Keratinocyte (primary cell): ENCODE measurements at regions not wholly inside any gene's neighbourhood (a gene's known extent, or its start where the extent isn't known, plus 50 kb on each side); places are given as distances from the start of the nearest gene placed in this dataset.

Experiments
- DNase-seq: peaks from one replicate; pipeline ENCODE4 v3.0.0-alpha.2; 2011; ENCODE audit warnings: low read depth, missing footprints, low spot score
- FAIRE-seq: peaks from 2 replicates; lab custom pipeline; 2011; peaks lifted over from hg19 to GRCh38; lab: Jason Lieb, UNC
- H2AFZ ChIP-seq: 2 replicates; pipeline ENCODE4 v1.6.0; 2012; ENCODE audit warnings: low read length, control low read depth, inconsistent platforms; ENCODE audit not compliant: control insufficient read depth
- H3K27ac ChIP-seq: 2 replicates; pipeline ENCODE4 v1.5.1; 2011; ENCODE audit warnings: low read length; ENCODE audit not compliant: control insufficient read depth, insufficient read depth
- H3K27me3 ChIP-seq: 3 replicates; pipeline ENCODE4 v1.6.0; 2011; ENCODE audit warnings: low read length; ENCODE audit not compliant: control insufficient read depth, insufficient read depth; ENCODE audit errors: extremely low read depth
- H3K36me3 ChIP-seq, 2 experiments: 2 replicates in 1 of 2; 3 replicates in 1 of 2; pipeline ENCODE4 v1.5.1; 2011; ENCODE audit warnings: low read length in 2 of 2, mild to moderate bottlenecking in 1 of 2; ENCODE audit not compliant: control insufficient read depth in 2 of 2, insufficient read depth in 2 of 2; ENCODE audit errors: extremely low read depth in 1 of 2
- H3K4me1 ChIP-seq: 3 replicates; pipeline ENCODE4 v1.5.1; 2011; ENCODE audit warnings: low read length; ENCODE audit not compliant: control insufficient read depth, insufficient read depth; ENCODE audit errors: extremely low read depth
- H3K4me2 ChIP-seq: 3 replicates; pipeline ENCODE4 v1.6.0; 2011; ENCODE audit warnings: low read depth, low read length; ENCODE audit not compliant: control insufficient read depth, insufficient read depth; ENCODE audit errors: extremely low read depth
- H3K4me3 ChIP-seq, 3 experiments: fragments of 200-600 bp in 1 of 3; sonication (generic) in 1 of 3; 2 replicates in 2 of 3; 3 replicates in 1 of 3; pipeline ENCODE4 v1.5.1; 2011 to 2016; ENCODE audit warnings: low read length in 3 of 3, mild to moderate bottlenecking in 3 of 3, control low read depth in 2 of 3, inconsistent platforms in 1 of 3, low read depth in 1 of 3, mixed read lengths in 1 of 3, mixed run types in 1 of 3, moderate library complexity in 1 of 3; ENCODE audit not compliant: control insufficient read depth in 2 of 3, insufficient read depth in 2 of 3; ENCODE audit errors: extremely low read depth in 1 of 3
- H3K79me2 ChIP-seq: 2 replicates; pipeline ENCODE4 v1.6.0; 2012; ENCODE audit warnings: low read length; ENCODE audit not compliant: control insufficient read depth, insufficient read depth
- H3K9ac ChIP-seq: 3 replicates; pipeline ENCODE4 v1.6.0; 2011; ENCODE audit warnings: low read length; ENCODE audit not compliant: control insufficient read depth, insufficient read depth; ENCODE audit errors: extremely low read depth
- H3K9me1 ChIP-seq: 3 replicates; pipeline ENCODE4 v1.6.0; 2011; ENCODE audit warnings: low read length; ENCODE audit not compliant: control insufficient read depth, insufficient read depth; ENCODE audit errors: extremely low read depth
- H3K9me3 ChIP-seq: 2 replicates; pipeline ENCODE4 v1.5.1; 2012; ENCODE audit warnings: low read depth, low read length; ENCODE audit not compliant: control insufficient read depth
- H4K20me1 ChIP-seq: 3 replicates; pipeline ENCODE4 v1.6.0; 2011; ENCODE audit warnings: low read length; ENCODE audit not compliant: control insufficient read depth, insufficient read depth; ENCODE audit errors: extremely low read depth
- EZH2 ChIP-seq: IDR thresholded peaks from one replicate; pipeline ENCODE4 v1.6.1; 2012; ENCODE audit warnings: inconsistent platforms, mild to moderate bottlenecking, low read length, moderate library complexity
- dilution Hi-C: fragments of 300-500 bp; cut with MboI; formaldehyde crosslinking; loops from one replicate; pipeline ENCODE4 v1.7.0; 2020; ENCODE audit warnings: low sequenced_read_pairs; ENCODE audit not compliant: extremely low pct_ligation_motif_present
- TF ChIP-seq, protein P1 (sequence below), 3 experiments: IDR thresholded peaks in 1 of 3; conservative IDR thresholded peaks in 1 of 3; optimal IDR thresholded peaks in 1 of 3; 2 replicates in 2 of 3; 3 replicates in 1 of 3; pipeline versions ENCODE3 to v1.5.1; 2011; ENCODE audit warnings: low read length in 3 of 3, mild to moderate bottlenecking in 3 of 3, moderate library complexity in 2 of 3, control low read depth in 1 of 3, inconsistent platforms in 1 of 3; ENCODE audit not compliant: insufficient read depth in 2 of 3; ENCODE audit errors: extremely low read depth in 1 of 3

DNA sequence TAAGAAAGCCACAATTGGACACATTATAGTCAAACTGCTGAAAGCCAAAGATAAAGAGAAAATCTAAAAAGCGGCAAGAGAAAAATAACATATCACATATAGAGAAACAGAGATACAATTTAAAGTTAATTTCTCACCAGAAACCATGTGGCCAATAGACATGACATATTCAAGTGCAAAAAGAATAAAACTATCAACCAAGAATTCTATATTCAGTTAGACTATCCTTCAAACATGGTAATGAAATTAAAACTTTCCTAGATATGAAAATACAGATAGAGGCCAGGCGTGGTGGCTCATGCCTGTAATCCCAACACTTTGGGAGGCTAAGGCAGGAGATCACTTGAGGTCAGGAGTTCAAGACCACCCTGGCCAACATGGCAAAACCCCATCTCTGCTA lies 129.1 kb upstream of the RNF32 start:
- Histone ChIP-seq H3K79me2 (no peaks in the 10 kb centered on the region), H3K4me3 (no peak overlapping the region), H2AFZ (no peak overlapping the region), H4K20me1 (no peaks in the 10 kb centered on the region), H3K9me3 (peaks cover 2% of the 10 kb centered on the region), H3K9me1 (no peaks in the 10 kb centered on the region), H3K27me3 (no peaks in the 10 kb centered on the region), H3K9ac (no peak overlapping the region), H3K36me3 (no peaks in the 10 kb centered on the region), H3K4me2 (no peak overlapping the region), H3K4me1 (no peaks in the 10 kb centered on the region), H3K27ac (no peak overlapping the region)
- DNase-seq (no peak), FAIRE-seq (no peak)
- no peak for TF ChIP-seq EZH2
- TF ChIP-seq, protein P1, sequence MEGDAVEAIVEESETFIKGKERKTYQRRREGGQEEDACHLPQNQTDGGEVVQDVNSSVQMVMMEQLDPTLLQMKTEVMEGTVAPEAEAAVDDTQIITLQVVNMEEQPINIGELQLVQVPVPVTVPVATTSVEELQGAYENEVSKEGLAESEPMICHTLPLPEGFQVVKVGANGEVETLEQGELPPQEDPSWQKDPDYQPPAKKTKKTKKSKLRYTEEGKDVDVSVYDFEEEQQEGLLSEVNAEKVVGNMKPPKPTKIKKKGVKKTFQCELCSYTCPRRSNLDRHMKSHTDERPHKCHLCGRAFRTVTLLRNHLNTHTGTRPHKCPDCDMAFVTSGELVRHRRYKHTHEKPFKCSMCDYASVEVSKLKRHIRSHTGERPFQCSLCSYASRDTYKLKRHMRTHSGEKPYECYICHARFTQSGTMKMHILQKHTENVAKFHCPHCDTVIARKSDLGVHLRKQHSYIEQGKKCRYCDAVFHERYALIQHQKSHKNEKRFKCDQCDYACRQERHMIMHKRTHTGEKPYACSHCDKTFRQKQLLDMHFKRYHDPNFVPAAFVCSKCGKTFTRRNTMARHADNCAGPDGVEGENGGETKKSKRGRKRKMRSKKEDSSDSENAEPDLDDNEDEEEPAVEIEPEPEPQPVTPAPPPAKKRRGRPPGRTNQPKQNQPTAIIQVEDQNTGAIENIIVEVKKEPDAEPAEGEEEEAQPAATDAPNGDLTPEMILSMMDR (optimal IDR thresholded peaks at IDR 0.05 in 1 of 3, IDR thresholded peaks at IDR 0.05 in 1 of 3, conservative IDR thresholded peaks at IDR 0.05 in 1 of 3; ENCODE audit: extremely low read depth in 1 of 3, insufficient read depth in 2 of 3, low read length in 3 of 3), result no peak
- dilution Hi-C loops, result no loop called here

GRCh38 chr7:156510966-156511365 lies 129.6 kb upstream of the RNF32 start:
- H3K4me2 ChIP-seq, result no peak overlapping the region
- H3K9me1 ChIP-seq, result no peaks in the 10 kb centered on the region
- no peaks in the 10 kb centered on the region for H3K36me3 ChIP-seq
- no peaks in the 10 kb centered on the region for H3K4me1 ChIP-seq
- no peak overlapping the region for H3K9ac ChIP-seq
- dilution Hi-C loops, result no loop called here
- H3K4me3 ChIP-seq, result no peak overlapping the region
- TF ChIP-seq EZH2, result no peak
- TF ChIP-seq, protein P1 (optimal IDR thresholded peaks at IDR 0.05 in 1 of 3, IDR thresholded peaks at IDR 0.05 in 1 of 3, conservative IDR thresholded peaks at IDR 0.05 in 1 of 3; ENCODE audit: extremely low read depth in 1 of 3, insufficient read depth in 2 of 3, low read length in 3 of 3), result no peak
- H2AFZ ChIP-seq, result no peak overlapping the region
- H3K79me2 ChIP-seq, result no peaks in the 10 kb centered on the region
- peaks cover 2% of the 10 kb centered on the region for H3K9me3 ChIP-seq
- no peaks in the 10 kb centered on the region for H4K20me1 ChIP-seq
- no peak for DNase-seq
- FAIRE-seq, result no peak
- no peaks in the 10 kb centered on the region for H3K27me3 ChIP-seq
- no peak overlapping the region for H3K27ac ChIP-seq
